ENCODE measurements at regions not wholly inside any gene's neighbourhood (a gene's known extent, or its start where the extent isn't known, plus 50 kb on each side); places are given as distances from the start of the nearest gene placed in this dataset.
A peak's percentile ranks its signal among the peaks of the same experiment; 100 is the strongest.

DNA sequence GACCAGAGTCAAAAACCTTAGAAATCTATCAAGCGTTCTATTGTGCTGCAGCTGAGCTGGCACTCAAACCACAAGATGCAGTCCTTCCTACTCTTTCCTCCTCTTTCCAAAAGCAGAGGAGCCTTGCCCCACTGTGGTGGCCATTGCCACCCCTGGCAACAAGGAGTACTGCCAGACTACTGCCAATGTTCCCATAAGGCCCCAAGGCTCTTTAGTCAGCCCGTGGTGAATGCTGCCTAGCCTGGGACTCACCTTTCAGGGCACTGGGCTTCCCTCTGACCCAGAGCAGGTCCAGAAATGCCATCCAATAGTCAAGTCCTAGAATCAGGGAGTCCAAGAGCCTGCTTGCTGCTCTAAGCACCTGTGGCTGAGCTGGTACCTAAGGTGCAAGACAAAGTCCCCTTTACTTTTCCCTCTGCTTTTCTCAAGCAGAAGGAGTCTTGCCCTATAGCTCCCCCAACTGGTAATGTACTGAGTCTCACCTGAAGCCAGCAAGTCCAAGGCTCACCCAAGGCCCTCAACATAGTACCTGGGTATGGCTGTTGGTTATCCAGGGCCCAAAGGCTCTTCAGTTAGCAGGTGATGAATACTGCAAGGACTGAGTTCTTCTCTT, 219.4 kb downstream of the ATPSCKMT start:
- H3K36me3 ChIP-seq (replicated peaks; ENCODE audit: insufficient read depth, low read depth) = no peaks in the 10 kb centered on the region
- no peak overlapping the region for H3K4me3 ChIP-seq
- WGBS (ENCODE audit: low lambda C conversion rate, missing lambda C conversion rate) = 97% methylated on average over 2 of the region's 2 CpGs
- H4K20me1 ChIP-seq (ENCODE audit: insufficient read depth, poor library complexity, severe bottlenecking) = no peaks in the 10 kb centered on the region
- no peaks in the 10 kb centered on the region for H3K4me1 ChIP-seq (ENCODE audit: insufficient read depth)
- DNase-seq (ENCODE audit: low spot score) = peak; percentile 39
- no peaks in the 10 kb centered on the region for H3K9me3 ChIP-seq (ENCODE audit: low read depth)
- H3K4me2 ChIP-seq = no peak overlapping the region
- no peak for TF ChIP-seq EZH2 (IDR thresholded peaks at IDR 0.05; ENCODE audit: borderline replicate concordance)
- TF ChIP-seq, protein P1, sequence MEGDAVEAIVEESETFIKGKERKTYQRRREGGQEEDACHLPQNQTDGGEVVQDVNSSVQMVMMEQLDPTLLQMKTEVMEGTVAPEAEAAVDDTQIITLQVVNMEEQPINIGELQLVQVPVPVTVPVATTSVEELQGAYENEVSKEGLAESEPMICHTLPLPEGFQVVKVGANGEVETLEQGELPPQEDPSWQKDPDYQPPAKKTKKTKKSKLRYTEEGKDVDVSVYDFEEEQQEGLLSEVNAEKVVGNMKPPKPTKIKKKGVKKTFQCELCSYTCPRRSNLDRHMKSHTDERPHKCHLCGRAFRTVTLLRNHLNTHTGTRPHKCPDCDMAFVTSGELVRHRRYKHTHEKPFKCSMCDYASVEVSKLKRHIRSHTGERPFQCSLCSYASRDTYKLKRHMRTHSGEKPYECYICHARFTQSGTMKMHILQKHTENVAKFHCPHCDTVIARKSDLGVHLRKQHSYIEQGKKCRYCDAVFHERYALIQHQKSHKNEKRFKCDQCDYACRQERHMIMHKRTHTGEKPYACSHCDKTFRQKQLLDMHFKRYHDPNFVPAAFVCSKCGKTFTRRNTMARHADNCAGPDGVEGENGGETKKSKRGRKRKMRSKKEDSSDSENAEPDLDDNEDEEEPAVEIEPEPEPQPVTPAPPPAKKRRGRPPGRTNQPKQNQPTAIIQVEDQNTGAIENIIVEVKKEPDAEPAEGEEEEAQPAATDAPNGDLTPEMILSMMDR (IDR thresholded peaks at IDR 0.05; ENCODE audit: poor library complexity) = peak; percentile 44
- no peak overlapping the region for H2AFZ ChIP-seq
- no peak overlapping the region for H3K27ac ChIP-seq
- no peaks in the 10 kb centered on the region for H3K9me2 ChIP-seq (replicated peaks; ENCODE audit: insufficient read depth)
- H3K27me3 ChIP-seq = no peaks in the 10 kb centered on the region
- no peaks in the 10 kb centered on the region for H3K79me2 ChIP-seq

GRCh38 chr5:10023494-10023893, 226.2 kb downstream of the ATPSCKMT start:
- no peak overlapping the region for H3K27ac ChIP-seq
- 92% methylated on average over 3 of the region's 3 CpGs for WGBS (ENCODE audit: low lambda C conversion rate, missing lambda C conversion rate)
- no peaks in the 10 kb centered on the region for H3K36me3 ChIP-seq (replicated peaks; ENCODE audit: insufficient read depth, low read depth)
- H3K4me3 ChIP-seq = no peak overlapping the region
- no peaks in the 10 kb centered on the region for H3K79me2 ChIP-seq
- H3K9me3 ChIP-seq (ENCODE audit: low read depth) = no peaks in the 10 kb centered on the region
- TF ChIP-seq EZH2phosphoT487 (IDR thresholded peaks at IDR 0.05; ENCODE audit: low read depth, severe bottlenecking, unreplicated experiment) (no peak), EZH2 (IDR thresholded peaks at IDR 0.05; ENCODE audit: borderline replicate concordance) (no peak)
- TF ChIP-seq, protein P1 (IDR thresholded peaks at IDR 0.05; ENCODE audit: poor library complexity) = no peak
- DNase-seq (ENCODE audit: low spot score) = no peak
- no peaks in the 10 kb centered on the region for H3K9me2 ChIP-seq (replicated peaks; ENCODE audit: insufficient read depth)
- no peak overlapping the region for H3K4me2 ChIP-seq
- no peaks in the 10 kb centered on the region for H3K4me1 ChIP-seq (ENCODE audit: insufficient read depth)
- no peaks in the 10 kb centered on the region for H3K27me3 ChIP-seq
- no peaks in the 10 kb centered on the region for H4K20me1 ChIP-seq (ENCODE audit: insufficient read depth, poor library complexity, severe bottlenecking)
- H2AFZ ChIP-seq = no peak overlapping the region

DNA sequence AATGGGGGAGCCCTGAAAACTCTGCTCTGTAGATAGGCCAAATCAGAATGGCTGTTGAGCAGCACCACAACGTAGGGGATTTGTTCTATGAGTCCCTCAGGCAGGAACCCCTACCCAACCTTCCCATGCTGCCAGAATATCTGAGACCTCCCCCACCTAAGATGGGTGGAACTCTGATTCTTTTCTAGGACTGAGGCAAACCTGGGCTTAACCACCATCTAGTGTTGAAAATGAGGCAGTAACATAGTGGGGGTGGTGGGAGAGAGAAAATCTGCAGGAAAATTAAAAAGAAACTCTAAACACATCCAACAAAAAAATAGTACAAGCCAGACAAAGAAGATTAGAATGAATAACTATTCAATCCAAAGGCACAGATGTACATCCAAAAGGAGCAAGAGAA, 228.4 kb downstream of the ATPSCKMT start:
- DNase-seq (ENCODE audit: low spot score) = no peak
- Histone ChIP-seq H3K79me2 (no peaks in the 10 kb centered on the region), H3K27ac (no peak overlapping the region), H4K20me1 (ENCODE audit: insufficient read depth, poor library complexity, severe bottlenecking) (no peaks in the 10 kb centered on the region), H3K36me3 (replicated peaks; ENCODE audit: insufficient read depth, low read depth) (no peaks in the 10 kb centered on the region), H3K9me2 (replicated peaks; ENCODE audit: insufficient read depth) (no peaks in the 10 kb centered on the region), H3K9me3 (ENCODE audit: low read depth) (no peaks in the 10 kb centered on the region), H2AFZ (no peak overlapping the region), H3K4me1 (ENCODE audit: insufficient read depth) (no peaks in the 10 kb centered on the region), H3K4me2 (no peak overlapping the region), H3K27me3 (no peaks in the 10 kb centered on the region), H3K4me3 (no peak overlapping the region)
- TF ChIP-seq EZH2 (IDR thresholded peaks at IDR 0.05; ENCODE audit: borderline replicate concordance) = no peak
- TF ChIP-seq, protein P1 (IDR thresholded peaks at IDR 0.05; ENCODE audit: poor library complexity) = no peak
- no peak for TF ChIP-seq EZH2phosphoT487 (IDR thresholded peaks at IDR 0.05; ENCODE audit: low read depth, severe bottlenecking, unreplicated experiment)
- 83% methylated on average over 1 of the region's 1 CpG for WGBS (ENCODE audit: low lambda C conversion rate, missing lambda C conversion rate)

GRCh38 chr5:10019236-10019635, 230.5 kb downstream of the ATPSCKMT start:
- H3K27ac ChIP-seq = no peak overlapping the region
- H3K27me3 ChIP-seq = no peaks in the 10 kb centered on the region
- 48% methylated on average over 2 of the region's 2 CpGs for WGBS (ENCODE audit: low lambda C conversion rate, missing lambda C conversion rate)
- no peaks in the 10 kb centered on the region for H4K20me1 ChIP-seq (ENCODE audit: insufficient read depth, poor library complexity, severe bottlenecking)
- H3K4me3 ChIP-seq = no peak overlapping the region
- no peaks in the 10 kb centered on the region for H3K36me3 ChIP-seq (replicated peaks; ENCODE audit: insufficient read depth, low read depth)
- no peaks in the 10 kb centered on the region for H3K4me1 ChIP-seq (ENCODE audit: insufficient read depth)
- H3K9me3 ChIP-seq (ENCODE audit: low read depth) = no peaks in the 10 kb centered on the region
- no peaks in the 10 kb centered on the region for H3K9me2 ChIP-seq (replicated peaks; ENCODE audit: insufficient read depth)
- DNase-seq (ENCODE audit: low spot score) = no peak
- H2AFZ ChIP-seq = no peak overlapping the region
- no peaks in the 10 kb centered on the region for H3K79me2 ChIP-seq
- no peak overlapping the region for H3K4me2 ChIP-seq
- no peak for TF ChIP-seq EZH2phosphoT487 (IDR thresholded peaks at IDR 0.05; ENCODE audit: low read depth, severe bottlenecking, unreplicated experiment)
- TF ChIP-seq, protein P1 (IDR thresholded peaks at IDR 0.05; ENCODE audit: poor library complexity) = no peak
- TF ChIP-seq EZH2 (IDR thresholded peaks at IDR 0.05; ENCODE audit: borderline replicate concordance) = no peak

Measured in hepatocyte (in vitro differentiated cells).